CD4-positive, alpha-beta T cell (primary cell): ENCODE measurements at regions not wholly inside any gene's neighbourhood (a gene's known extent, or its start where the extent isn't known, plus 50 kb on each side); places are given as distances from the start of the nearest gene placed in this dataset.

ENCODE experiments used
- ATAC-seq: fragments of 200-7000 bp; cut with Tn5 transposase; one replicate; pipeline ENCODE4 v1.10.0; 2022; ENCODE audit warnings: mild to moderate bottlenecking; ENCODE audit not compliant: poor library complexity
- CTCF ChIA-PET: fragments of 350-600 bp; sonication (Branson Sonifier 250); formaldehyde crosslinking; loops from one replicate; lab custom pipeline; 2021; ENCODE audit warnings: antibody characterized with exemption, inconsistent platforms; lab: Charles Lee
- POLR2A ChIA-PET: fragments of 350-600 bp; sonication (Branson Sonifier 250); formaldehyde crosslinking; loops from one replicate; lab custom pipeline; 2021; ENCODE audit warnings: antibody characterized with exemption, inconsistent platforms; lab: Charles Lee
- DNase-seq, 14 experiments: peaks; one replicate each; pipeline ENCODE4 v3.0.0-alpha.2; 2013 to 2020; ENCODE audit warnings: mixed read lengths in 2 of 14
- H3K27ac ChIP-seq, 2 donors: one replicate each; pipeline versions ENCODE4 v1.5.1 to v1.7.0; 2013; ENCODE audit warnings: low read length in 2 of 2, low read depth in 1 of 2, mild to moderate bottlenecking in 1 of 2
- H3K27me3 ChIP-seq, 2 experiments: 1 replicate in 1 of 2; 2 replicates in 1 of 2; pipeline versions ENCODE4 v1.6.1 to v1.7.0; 2013; ENCODE audit warnings: low read length in 2 of 2, control low read depth in 1 of 2, mild to moderate bottlenecking in 1 of 2, moderate library complexity in 1 of 2; ENCODE audit not compliant: insufficient read depth in 2 of 2, control insufficient read depth in 1 of 2
- H3K36me3 ChIP-seq: one replicate; pipeline ENCODE4 v1.6.1; 2013; ENCODE audit warnings: low read length, control low read depth; ENCODE audit not compliant: insufficient read depth
- H3K4me1 ChIP-seq: one replicate; pipeline ENCODE4 v1.6.1; 2013; ENCODE audit warnings: low read length, control low read depth; ENCODE audit not compliant: insufficient read depth
- H3K4me3 ChIP-seq: one replicate; pipeline ENCODE4 v1.5.1; 2013; ENCODE audit warnings: mild to moderate bottlenecking, low read length, moderate library complexity
- H3K9me3 ChIP-seq, 2 experiments: 1 replicate in 1 of 2; 2 replicates in 1 of 2; pipeline versions ENCODE4 v1.6.1 to v1.7.0; 2013; ENCODE audit warnings: low read length in 2 of 2, mild to moderate bottlenecking in 2 of 2, control low read depth in 1 of 2, moderate library complexity in 1 of 2; ENCODE audit not compliant: control insufficient read depth in 1 of 2, insufficient read depth in 1 of 2
- H3K27ac Mint-ChIP-seq: one replicate; pipeline ENCODE4 v1.8.0; 2020; ENCODE audit warnings: mixed read lengths
- H3K27me3 Mint-ChIP-seq: one replicate; pipeline ENCODE4 v1.8.0; 2021; ENCODE audit warnings: mixed read lengths
- H3K36me3 Mint-ChIP-seq: one replicate; pipeline ENCODE4 v1.8.0; 2021; ENCODE audit warnings: low read depth, mixed read lengths
- H3K4me1 Mint-ChIP-seq: one replicate; pipeline ENCODE4 v1.8.0; 2021; ENCODE audit warnings: low read depth, mixed read lengths
- H3K4me3 Mint-ChIP-seq: one replicate; pipeline ENCODE4 v1.8.0; 2020; ENCODE audit warnings: mild to moderate bottlenecking, mixed read lengths
- H3K9me3 Mint-ChIP-seq: one replicate; pipeline ENCODE4 v1.8.0; 2020; ENCODE audit warnings: mixed read lengths
- CTCF ChIP-seq: fragments of 200-600 bp; IDR thresholded peaks from one replicate; pipeline ENCODE4 v1.8.0; 2022; ENCODE audit warnings: antibody characterized with exemption, mild to moderate bottlenecking
- intact Hi-C, 2 experiments: fragments of 100-400 bp; cut with DNase I in 1 of 2; cut with micrococcal nuclease in 1 of 2; formaldehyde crosslinking; loops; one replicate each; pipeline versions ENCODE4 v1.15.1 to v1.9.0; 2023 to 2025; cut with DNase I, micrococcal nuclease

GRCh38 chr9:115182264-115182663 lies 64.3 kb upstream of the TNC start:
- TF ChIP-seq CTCF = no peak
- DNase-seq (no peak), ATAC-seq (no peak)
- Mint-ChIP-seq H3K36me3 (no peaks in the 10 kb centered on the region), H3K27ac (no peak overlapping the region), H3K4me1 (no peaks in the 10 kb centered on the region), H3K4me3 (no peak overlapping the region), H3K9me3 (no peaks in the 10 kb centered on the region), H3K27me3 (peaks cover 5% of the 10 kb centered on the region)
- Histone ChIP-seq H3K4me3 (no peak overlapping the region), H3K27me3 (peaks cover 0 to 3% of the 10 kb centered on the region in 2 experiments), H3K9me3 (no peaks in the 10 kb centered on the region), H3K36me3 (no peaks in the 10 kb centered on the region), H3K27ac (no peak overlapping the region), H3K4me1 (no peaks in the 10 kb centered on the region)
- CTCF ChIA-PET = no interaction called here
- intact Hi-C loops = no loop called here
- POLR2A ChIA-PET = no interaction called here

- ATAC-seq = no peak
- Mint-ChIP-seq H3K9me3 (no peaks in the 10 kb centered on the region), H3K36me3 (no peaks in the 10 kb centered on the region), H3K27ac (no peak overlapping the region), H3K27me3 (peaks cover 13% of the 10 kb centered on the region), H3K4me3 (no peak overlapping the region), H3K4me1 (no peaks in the 10 kb centered on the region)
- Histone ChIP-seq H3K4me3 (no peak overlapping the region), H3K4me1 (no peaks in the 10 kb centered on the region), H3K9me3 (no peaks in the 10 kb centered on the region), H3K36me3 (no peaks in the 10 kb centered on the region), H3K27me3 (peaks cover 0 to 3% of the 10 kb centered on the region in 2 experiments), H3K27ac (no peak overlapping the region)
- intact Hi-C loops = no loop called here
- TF ChIP-seq CTCF = no peak
- no peak for DNase-seq
- ChIA-PET POLR2A (no interaction called here), CTCF (no interaction called here)
These were observed 65.5 kb upstream of the TNC start for GRCh38 chr9:115183436-115183835.

- Histone ChIP-seq H3K4me3 (no peak overlapping the region), H3K27me3 (peaks cover 3 to 8% of the 10 kb centered on the region in 2 experiments), H3K9me3 (no peaks in the 10 kb centered on the region), H3K36me3 (no peaks in the 10 kb centered on the region), H3K4me1 (no peaks in the 10 kb centered on the region), H3K27ac (no peak overlapping the region)
- H3K27me3 Mint-ChIP-seq = peaks cover 48% of the 10 kb centered on the region
- ATAC-seq = no peak
- H3K36me3 Mint-ChIP-seq = no peaks in the 10 kb centered on the region
- intact Hi-C loops = no loop called here
- TF ChIP-seq CTCF = no peak
- CTCF ChIA-PET = no interaction called here
- H3K4me1 Mint-ChIP-seq = no peaks in the 10 kb centered on the region
- POLR2A ChIA-PET = no interaction called here
- no peak overlapping the region for H3K27ac Mint-ChIP-seq
- no peak for DNase-seq
- no peak overlapping the region for H3K4me3 Mint-ChIP-seq
- no peaks in the 10 kb centered on the region for H3K9me3 Mint-ChIP-seq
These were observed 71.7 kb upstream of the TNC start for GRCh38 chr9:115189686-115190085.
